Left ventricle myocardium superior (tissue), 1 donor: ENCODE measurements at regions not wholly inside any gene's neighbourhood (a gene's known extent, or its start where the extent isn't known, plus 50 kb on each side); places are given as distances from the start of the nearest gene placed in this dataset.

ENCODE experiments used
- ATAC-seq: fragments of 200-7000 bp; cut with Tn5 transposase; one replicate; pipeline ENCODE4 v1.9.1; 2020; ENCODE audit warnings: mild to moderate bottlenecking, moderate library complexity
- DNase-seq: peaks from one replicate; pipeline ENCODE4 v3.0.0-alpha.2; 2020
- intact Hi-C: fragments of 100-400 bp; cut with micrococcal nuclease; formaldehyde crosslinking; loops from one replicate; pipeline ENCODE4 v1.11.0; 2022
- donor health status: DM: no; HTN: yes; CAD: no; lungs with severe emphysema.

DNA sequence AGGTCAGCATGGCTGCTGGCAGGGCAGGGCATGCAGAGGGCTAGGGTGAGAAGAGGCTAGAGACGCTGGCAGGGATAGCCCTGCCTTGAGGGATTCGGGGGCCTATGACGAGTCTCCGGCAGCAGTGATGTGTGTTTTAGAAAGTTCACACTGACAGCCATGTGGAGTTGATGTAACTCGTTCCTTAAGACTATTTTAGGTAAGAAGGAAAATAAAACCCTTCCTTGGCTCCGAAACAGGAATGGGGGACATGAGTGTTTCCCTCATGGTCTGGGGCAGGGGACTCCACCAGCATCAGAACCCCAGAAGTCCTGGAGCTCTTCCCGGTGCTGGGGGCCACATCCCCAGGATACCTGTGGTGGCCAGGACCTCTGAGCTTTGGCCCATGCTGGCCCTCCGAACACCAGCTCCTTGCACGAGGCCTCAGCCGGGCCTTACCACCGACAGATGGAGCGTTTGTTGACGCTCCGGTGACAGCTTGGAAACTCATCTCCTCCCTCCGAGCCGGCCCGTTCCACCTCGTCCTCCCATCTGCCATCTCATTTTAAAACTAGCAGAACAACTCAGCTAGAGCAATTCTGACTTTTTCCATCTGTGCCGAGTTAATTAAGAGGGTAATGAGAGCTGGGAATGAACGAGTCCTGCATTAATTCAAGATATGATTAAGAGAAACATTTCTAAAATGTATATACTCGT lies 337.7 kb downstream of the CDK5RAP2 start:
- DNase-seq: no peak
- intact Hi-C loops: no loop called here
- ATAC-seq: no peak

DNA sequence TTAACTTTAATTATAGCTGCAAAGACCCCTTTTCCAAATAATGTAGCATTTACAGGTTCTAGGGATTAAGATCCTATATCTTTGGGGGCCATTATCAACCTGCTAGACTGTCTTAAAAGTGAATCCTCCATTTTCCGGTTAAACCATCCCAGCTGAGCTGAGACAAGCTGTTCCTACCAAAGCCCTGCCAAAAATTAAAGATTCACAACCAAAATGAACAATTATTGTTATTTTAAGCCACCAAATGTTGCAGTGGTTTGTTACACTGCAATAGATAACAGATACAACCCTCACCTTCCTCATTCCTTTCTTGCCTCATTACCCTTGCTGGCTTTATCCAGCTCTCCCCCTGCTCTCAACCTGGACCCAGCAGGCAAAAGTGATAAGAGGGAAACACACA lies 343.4 kb downstream of the CDK5RAP2 start:
- no peak for DNase-seq
- intact Hi-C loops: no loop called here
- no peak for ATAC-seq

DNA sequence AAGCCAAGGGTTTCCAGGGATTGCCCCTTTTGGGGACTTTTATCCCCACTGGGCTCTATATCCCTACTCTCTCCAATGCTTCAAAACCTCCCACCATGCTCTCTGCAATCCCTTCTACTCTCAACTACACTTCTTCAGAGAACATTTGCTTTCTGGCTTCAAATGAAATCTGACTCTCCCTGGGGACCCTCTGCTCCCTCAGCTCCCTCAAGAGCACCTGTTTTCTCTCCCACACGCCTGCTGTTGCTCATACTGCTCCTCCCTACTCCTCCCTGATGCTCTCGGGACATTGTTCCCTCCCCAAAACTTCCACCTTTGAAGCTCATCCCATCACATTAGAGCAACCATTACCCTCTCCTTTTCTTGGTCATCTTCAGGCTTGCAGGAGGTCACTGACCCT lies 344.9 kb downstream of the CDK5RAP2 start:
- intact Hi-C loops: no loop called here
- ATAC-seq (no peak), DNase-seq (no peak)

DNA sequence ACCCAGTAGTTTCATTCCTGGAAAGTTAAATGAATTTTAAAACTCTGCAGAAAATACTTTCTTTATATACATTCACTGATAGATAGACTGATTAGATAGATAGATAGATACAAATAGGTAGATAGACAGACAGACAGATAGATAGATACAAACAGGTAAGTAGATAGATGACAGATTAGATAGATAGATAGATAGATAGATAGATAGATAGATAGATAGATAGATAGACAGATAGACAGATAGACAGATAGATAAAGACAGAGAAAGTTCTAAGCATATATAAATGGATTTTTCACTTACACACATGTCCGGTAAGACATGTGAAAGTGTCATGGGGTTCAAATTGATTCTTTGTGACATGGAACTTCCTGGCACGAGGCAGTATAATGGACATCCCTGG lies 349.7 kb downstream of the CDK5RAP2 start:
- no peak for ATAC-seq
- intact Hi-C loops: no loop called here

DNA sequence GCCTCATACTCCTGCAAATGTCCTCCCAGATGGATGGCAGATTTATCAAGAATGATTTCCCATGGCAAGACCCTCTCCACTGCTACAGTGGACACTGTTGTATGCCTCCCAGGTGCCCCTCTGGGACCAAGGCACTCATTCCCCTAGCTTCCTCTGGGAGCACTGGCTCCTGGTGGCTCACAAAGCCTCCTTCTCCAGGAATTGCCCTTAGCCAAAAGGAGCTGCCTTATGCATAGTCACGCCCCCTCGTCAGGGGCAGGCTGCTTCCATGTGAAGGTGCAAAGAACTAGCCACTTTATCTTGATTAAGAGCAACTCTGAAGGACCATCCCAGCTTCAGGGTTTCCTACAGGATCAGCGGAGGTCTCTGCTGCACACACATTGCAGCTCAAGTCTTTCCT lies 358.1 kb downstream of the CDK5RAP2 start:
- DNase-seq: no peak
- no peak for ATAC-seq
- intact Hi-C loops: no loop called here

More for the DNA sequence above, 349.7 kb downstream of the CDK5RAP2 start:
- no peak for DNase-seq

DNA sequence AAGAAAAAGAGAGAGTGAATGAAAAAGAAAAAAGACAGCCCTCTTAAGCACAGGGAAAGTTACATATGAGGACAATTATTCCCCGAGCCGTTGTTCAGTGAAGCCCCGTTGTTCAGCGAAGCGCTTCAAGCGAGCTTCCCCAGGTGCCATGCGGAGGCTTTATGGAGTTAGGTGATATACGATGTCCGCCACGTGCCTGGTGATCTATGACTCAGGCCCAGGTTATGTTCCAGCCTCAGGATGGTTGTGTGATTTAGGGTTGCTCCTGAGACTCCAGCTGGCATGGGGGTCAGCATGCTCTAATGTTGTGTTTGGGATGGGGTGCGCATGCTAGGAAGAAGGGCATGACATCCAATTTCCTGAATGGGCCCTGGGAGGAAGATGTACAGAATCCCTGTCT lies 365.6 kb downstream of the CDK5RAP2 start:
- DNase-seq: no peak
- no peak for ATAC-seq
- intact Hi-C loops: no loop called here

DNA sequence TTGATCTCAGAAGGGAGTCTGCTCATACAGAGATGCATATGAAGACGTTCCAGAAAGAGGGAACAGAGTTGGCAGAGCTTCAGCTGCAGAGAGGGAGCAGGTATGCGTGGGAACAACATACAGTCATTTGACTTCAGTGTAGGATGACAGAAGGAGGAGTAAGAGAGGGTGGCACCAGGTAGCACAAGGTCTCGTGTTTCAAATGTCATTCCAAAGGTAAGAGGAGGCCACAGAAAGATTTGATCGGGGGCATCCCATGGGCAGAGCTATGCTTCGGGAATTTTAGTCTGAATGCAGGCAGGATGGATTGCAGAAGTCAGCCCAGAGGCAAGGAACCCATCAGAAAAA lies 367.1 kb downstream of the CDK5RAP2 start:
- ATAC-seq: no peak
- intact Hi-C loops: no loop called here

DNA sequence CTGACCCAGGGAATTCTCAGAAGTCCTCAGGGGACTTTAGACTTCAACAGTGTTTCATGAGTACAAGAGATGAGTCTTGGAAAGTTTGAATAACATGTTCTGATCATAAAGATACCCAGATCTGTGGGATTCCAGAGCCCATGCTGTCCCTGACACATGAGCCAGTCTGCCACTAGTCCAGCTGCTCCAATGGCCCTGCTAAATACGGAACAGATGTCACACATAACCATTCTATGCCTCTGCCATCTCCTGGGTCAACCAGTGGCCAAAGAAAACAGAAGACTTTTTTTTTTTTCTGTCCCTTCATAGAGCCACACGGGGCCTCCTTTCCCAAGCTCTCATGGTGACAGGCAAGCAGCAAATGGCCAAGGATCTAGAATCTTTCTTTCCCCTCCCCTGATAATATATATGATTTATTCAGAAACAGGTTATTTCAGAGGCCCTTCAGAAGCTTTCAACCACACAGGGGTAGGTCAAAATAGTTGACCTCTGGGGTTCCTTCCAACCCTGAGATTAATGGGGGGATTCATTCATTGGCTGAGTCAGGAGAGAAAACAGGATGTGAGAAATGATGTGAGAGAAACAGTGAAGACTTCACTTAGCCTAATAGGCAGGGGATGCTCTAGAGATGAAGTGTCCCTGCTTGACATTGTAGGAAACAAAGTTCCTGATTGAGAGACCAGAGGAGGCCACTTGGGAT lies 367.7 kb downstream of the CDK5RAP2 start:
- ATAC-seq (no peak), DNase-seq (no peak)
- intact Hi-C loops: no loop called here

More for the DNA sequence above, 367.1 kb downstream of the CDK5RAP2 start:
- no peak for DNase-seq

DNA sequence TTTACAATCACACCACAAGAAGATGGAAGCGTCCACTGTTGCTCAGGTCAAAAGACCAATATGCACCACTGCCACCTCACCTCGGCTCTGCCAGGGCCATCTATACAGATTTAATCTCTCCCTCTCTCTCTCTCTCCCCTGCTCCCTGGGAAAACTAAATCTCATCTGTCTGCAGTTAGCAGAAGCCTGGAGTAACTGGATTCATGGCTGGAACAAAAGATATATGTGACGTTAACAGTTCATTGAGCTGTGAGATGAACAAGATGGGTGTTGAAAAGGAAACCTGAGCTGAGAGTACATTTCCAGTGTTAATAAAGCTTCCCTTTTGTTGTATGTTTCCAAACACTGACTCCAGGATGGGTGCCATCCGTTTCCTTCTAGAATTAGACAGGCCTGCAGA lies 369.7 kb downstream of the CDK5RAP2 start:
- no peak for DNase-seq
- intact Hi-C loops: no loop called here
- no peak for ATAC-seq

DNA sequence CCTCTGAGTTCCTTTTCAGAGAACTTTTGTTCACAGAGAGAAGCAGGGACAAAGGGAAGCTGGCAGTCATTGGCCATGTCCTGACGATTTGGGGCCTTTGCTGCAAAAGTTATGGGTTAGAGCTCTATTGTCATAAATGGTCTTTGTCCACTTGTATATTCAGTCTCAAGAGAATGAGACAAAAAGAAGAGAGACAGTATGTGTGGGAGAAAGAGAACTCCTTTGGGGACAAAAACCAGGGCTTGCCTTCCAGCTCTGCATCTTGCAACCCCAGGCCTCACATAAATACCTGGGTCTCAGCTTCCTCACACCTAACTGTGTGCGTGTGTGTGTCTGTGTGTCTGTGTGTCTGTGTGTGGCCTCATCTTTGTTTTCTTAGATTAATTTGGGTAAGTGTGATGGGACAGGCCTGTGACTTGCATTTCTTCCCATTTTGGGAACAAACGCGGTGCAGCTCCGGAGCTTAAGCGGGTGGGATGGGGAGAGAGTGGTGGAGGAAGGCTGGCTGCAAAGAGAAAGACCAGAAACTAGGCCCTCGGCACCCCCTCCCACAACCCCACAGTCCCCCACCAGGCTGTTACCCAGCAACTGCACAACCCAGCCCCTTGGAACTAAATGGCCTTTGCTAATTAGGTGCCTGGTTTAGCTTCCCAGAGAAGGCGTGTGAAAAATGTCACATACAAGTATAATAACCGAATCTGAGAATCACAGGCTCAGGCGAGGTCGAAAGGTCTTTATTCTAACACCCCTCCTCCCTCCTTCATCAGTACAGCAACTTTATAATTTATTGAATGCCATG lies 376.9 kb downstream of the CDK5RAP2 start:
- intact Hi-C loops: no loop called here
- ATAC-seq: no peak
- DNase-seq: no peak

DNA sequence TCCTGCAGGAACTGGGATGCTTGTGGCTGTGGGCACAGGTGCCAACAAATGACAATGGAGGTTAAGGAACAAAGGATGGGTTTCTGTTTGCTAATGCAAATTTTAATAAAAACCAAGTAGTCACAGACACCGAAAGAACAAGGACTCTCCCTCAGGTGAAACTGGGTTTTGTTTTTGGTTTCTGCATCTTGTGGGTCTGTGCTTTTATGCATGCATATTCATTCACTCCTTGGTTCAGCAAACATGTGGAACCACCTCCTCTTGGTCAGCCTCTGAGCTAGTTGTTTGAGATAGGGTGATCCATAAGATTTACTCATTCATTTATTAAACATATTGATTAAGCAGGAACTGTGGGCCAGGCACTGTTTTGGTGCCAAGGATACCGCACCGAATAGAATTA lies 381.9 kb downstream of the CDK5RAP2 start:
- intact Hi-C loops: no loop called here
- ATAC-seq: no peak
- no peak for DNase-seq

DNA sequence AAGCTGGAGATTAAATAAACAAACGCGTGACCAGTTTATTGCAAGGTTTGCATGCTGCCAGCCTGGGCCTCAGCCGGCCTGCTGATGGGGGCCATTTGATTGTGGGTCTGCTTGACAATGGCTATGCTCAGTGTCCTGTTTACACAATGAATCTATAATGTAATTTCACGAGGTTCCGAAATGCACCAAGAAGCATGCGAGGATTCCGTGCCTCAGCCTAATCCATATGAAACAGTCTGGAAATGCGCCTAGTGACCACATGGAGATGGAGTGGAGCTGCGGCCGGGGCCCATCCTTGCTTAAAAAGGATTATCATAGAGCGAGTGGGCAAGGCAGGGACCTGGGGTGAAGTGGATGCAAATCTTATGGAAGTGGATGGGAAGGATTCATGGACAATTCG lies 382.4 kb downstream of the CDK5RAP2 start:
- ATAC-seq (no peak), DNase-seq (no peak)
- intact Hi-C loops: no loop called here

DNA sequence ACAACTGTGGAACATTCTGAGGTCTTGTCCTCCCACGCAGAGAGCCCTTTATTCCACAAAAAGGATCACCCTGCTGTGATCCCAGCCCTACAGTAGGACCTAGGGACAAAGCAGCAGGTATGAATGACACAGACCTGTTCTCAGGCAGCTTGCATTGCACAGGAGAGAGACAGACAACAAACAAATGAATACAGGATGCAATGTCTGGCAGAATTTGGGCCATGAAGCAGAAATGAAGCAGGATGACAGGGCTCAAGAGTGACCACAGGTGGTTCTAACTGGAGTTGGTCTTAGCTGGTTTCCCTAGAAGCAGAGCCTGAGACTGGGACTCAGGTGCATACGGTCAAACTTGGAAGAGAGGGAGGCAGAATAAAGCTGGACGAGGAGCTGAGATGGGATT lies 388.8 kb downstream of the CDK5RAP2 start:
- ATAC-seq (no peak), DNase-seq (no peak)
- intact Hi-C loops: no loop called here

DNA sequence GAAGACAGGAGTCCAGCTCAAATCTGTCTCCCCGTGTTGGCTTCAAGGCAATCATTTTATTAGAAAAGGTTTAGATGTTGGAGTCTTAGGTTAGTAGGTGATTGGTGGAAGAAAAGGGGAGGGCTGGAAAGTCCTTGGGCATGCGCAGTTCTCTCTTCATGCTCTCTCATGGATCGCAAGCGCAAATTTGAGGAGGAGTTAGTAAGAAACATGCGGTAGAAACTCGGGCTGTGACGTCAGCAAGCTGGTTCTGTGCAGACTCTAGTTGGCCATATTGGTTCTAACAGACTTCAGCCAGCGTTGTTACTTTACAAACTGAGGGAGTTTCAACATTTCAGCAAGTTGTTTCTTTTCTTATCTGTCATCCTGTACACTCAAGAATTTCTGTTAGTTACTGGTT lies 392.2 kb downstream of the CDK5RAP2 start:
- DNase-seq (no peak), ATAC-seq (no peak)
- intact Hi-C loops: no loop called here

DNA sequence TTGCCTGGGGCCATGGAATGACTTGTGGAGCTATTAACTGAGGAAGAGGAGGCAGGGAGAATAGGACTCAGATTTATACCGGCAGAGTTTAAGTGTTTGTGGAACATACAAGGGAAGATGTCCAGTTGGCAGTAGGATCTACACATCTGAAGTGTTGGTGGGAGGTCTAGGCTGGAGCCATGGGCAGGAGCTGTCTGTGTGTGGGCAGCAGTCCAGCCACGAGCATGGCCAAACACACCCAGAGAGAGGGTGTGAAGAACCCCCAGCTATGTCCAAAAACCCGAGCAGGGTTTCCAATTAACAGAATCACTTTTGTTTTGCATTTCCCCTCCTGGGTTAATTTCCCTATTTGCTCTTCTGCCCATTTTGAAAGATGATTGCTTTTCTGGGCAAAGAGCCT lies 393.7 kb downstream of the CDK5RAP2 start:
- ATAC-seq (no peak), DNase-seq (no peak)
- intact Hi-C loops: no loop called here

DNA sequence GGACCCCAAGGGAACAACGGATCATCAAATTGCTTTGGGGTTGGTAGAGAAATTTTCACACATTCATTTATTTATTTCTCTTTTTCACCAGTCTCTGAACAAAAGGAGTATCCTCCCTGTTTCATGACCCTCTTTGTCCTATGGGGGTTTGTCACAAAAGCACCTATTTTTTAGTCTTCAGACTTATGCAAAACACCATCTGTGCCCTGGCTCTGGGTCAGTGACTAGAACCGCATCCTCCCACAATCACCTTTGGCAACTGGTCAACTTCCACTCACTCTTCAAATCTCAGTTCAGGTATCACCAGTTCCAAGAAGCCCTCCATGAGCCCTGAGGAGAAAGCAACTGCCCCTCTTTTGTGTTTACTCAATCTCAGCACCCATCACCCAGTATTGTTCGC lies 395.7 kb downstream of the CDK5RAP2 start:
- ATAC-seq (no peak), DNase-seq (no peak)
- intact Hi-C loops: no loop called here

DNA sequence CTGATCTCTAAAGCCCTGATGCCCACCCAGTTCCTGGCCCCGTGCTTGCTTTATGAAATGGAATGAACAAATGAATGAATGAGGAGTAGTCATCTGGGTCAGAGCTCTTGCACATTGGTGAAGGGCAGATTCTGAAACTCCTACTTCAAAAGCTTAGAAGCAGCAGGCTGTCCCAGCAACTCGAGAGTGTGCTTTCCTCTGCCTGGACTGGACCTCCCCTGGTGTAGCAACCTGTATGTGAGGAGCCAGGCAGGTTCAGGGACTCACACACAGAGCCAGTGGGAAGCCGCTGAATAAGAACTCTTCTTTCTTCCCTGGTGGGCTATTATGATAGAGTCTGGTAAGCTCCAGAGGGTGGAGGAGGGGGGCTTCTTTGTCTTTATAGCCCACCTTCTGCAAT lies 396.4 kb downstream of the CDK5RAP2 start:
- ATAC-seq (no peak), DNase-seq (no peak)
- intact Hi-C loops: no loop called here

DNA sequence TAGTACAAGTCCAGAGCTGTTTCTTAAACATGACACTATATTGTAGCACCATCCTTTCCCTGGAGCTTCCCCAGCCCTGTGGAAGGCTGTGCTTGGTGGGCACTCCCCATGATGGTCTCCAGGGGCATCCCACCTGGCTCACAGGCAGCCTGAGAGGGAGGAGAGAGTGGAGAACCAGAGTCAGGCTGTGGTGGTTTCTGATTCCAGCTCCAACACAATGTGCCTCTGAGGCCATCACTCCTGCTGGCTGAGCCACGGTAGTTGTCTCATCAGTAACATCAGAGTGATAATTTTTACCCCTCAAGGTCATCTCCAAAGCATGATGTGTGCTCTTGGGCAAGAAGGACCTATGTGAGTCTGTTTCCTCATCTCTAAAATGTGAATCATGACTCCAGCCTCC lies 398.0 kb downstream of the CDK5RAP2 start:
- DNase-seq (no peak), ATAC-seq (no peak)
- intact Hi-C loops: no loop called here

DNA sequence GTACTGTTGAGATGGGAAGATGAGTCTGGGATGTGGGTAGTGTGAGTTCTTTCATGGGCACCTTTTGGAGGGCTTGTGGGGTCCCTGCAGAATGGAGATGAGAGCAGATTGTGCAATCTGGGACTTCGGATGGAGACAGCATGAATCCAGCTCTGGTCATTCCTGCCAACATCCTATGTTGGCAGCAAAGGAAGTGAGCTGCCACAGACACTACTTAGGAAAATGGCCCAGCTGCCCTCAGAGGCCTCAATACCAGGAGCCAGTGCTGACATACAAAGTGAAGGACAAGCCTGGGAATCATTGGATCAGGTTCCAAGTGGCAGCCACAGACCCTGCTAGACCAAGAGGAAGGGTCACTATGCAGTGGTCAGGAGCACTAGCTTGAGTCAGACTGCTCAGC lies 402.8 kb downstream of the CDK5RAP2 start:
- ATAC-seq (no peak), DNase-seq (no peak)
- intact Hi-C loops: no loop called here

DNA sequence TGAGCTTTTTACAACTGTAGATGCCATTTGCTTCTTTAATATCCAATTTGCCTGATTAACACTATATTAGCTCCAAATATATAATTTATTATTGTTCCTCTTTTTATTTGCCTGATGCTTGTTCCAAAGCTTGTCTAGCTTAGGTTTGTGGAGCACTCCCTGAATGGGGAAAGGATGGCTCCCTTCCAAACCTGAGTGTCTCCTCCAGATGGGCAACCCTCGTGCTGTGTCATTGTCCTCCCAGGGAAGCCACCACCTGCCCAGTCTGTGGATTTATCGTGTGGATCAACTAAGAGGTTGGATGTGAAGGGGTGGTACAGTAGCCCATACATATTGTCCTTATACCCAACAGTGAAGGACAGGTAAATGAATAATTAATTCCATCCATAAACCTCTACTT lies 404.9 kb downstream of the CDK5RAP2 start:
- DNase-seq (no peak), ATAC-seq (no peak)
- intact Hi-C loops: no loop called here

DNA sequence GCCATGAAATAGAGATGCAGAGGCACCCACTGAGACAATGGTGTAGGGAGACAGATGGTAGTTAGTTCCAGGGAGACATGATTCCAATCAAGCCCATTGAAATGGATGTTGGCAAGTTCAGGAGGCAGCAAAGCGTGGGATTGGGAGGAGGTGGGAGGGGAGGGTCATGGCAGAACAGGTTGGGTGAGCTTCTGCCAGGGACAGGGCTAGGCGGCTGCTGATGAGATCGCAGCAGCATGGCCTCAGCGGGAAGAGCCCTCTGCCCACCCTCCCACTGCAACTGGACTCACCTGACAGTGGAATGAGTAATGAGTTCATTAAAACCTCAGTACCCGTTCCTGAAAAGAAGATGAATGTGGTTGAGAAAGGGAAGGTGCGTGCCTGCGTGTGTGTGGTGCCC lies 418.2 kb downstream of the CDK5RAP2 start:
- DNase-seq (no peak), ATAC-seq (no peak)
- intact Hi-C loops: no loop called here
